ENCODE measurements at regions not wholly inside any gene's neighbourhood (a gene's known extent, or its start where the extent isn't known, plus 50 kb on each side); places are given as distances from the start of the nearest gene placed in this dataset.

DNA sequence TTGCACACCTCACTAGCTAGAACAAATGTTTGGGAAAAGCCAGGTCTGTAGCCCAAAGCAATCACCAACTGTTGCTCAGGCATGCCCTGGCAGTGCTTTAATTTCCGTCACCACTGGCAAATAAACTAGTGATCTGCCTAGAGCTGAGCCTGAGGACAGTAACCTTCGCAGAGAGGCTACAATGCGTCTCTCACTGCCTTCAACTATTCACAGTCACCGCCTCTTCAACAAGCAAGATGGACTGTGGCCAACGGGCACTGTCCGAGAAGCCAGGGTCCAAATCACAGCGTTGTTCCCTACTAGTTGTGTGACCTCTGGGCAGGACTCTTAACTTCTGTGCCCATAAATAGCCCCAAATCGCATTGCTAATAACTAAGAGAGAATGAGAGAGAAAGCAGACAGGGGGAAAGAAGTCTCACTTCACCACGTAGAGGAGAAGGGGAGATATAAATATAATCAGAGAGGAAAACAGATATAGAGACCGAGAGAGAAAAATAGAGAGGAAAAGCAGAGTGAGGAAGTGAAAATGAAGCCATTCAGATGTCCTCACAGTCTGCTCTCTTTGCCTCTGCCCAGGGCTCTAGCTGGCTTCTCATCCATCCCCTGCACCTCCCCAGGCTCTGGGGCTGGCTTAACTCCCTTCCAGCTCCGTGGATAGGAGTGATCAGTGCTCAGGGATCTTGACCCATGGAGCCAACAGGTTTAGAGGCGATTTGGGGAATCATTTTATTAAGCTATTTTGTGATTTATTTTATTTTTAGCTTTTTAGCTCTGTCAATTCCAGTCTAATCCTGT is 157.9 kb downstream of the ZDHHC21 start:
- ChIA-PET POLR2A (ENCODE audit: low non-redundant PET) (no interaction called here), CTCF (no interaction called here)
- no peak for DNase-seq (ENCODE audit: low spot score)
- H3K27ac ChIP-seq, result no peak overlapping the region
- TF ChIP-seq CTCF (conservative IDR thresholded peaks at IDR 0.05; ENCODE audit: low read depth), result no peak

- POLR2A ChIA-PET (ENCODE audit: low non-redundant PET), result no interaction called here
- CTCF ChIA-PET, result no interaction called here
- H3K27ac ChIP-seq, result no peak overlapping the region
- no peak for DNase-seq (ENCODE audit: low spot score)
- no peak for TF ChIP-seq CTCF (conservative IDR thresholded peaks at IDR 0.05; ENCODE audit: low read depth)
Observed at GRCh38 chr9:14533867-14534640, 159.2 kb downstream of the ZDHHC21 start.

DNA sequence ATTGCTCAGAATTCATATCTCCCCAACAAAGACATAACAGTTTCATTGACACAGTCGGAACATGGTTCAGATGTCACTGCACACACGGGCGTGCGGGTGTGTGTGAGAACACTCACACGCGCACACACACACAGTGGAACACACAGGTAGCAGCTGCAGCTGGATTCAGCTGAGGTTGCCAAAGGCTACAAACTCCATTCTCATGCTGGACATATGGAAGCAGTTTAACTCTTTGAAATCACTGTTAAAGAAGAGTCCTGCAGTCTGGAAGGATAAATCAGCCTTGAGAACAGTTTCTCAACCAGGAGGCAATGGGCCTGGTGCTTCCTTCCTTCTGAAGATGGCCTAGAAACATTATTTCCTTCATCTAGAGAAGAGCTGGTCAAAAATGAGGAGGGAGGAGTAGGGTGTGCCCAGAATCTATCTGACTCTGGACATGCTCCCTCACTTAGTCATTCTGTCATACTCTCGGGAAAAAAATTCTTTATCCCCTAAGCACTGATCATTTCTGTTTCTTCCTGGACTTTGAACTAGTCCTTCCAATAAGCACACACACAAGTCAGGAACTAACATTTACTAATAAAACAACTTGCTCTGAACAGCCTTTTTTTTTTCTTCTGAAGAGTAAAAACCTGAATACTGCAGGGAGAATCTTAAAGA is 160.6 kb downstream of the ZDHHC21 start:
- peak; percentile 15 for DNase-seq (ENCODE audit: low spot score)
- TF ChIP-seq CTCF (conservative IDR thresholded peaks at IDR 0.05; ENCODE audit: low read depth), result no peak
- H3K27ac ChIP-seq, result no peak overlapping the region
- ChIA-PET POLR2A (ENCODE audit: low non-redundant PET) (interaction anchor here (0.6 kb wide), 1 partner anchor 36 kb away, joined by 6 read pairs; no protein-coding TSS in a partner anchor), CTCF (interaction anchor here (0.6 kb wide), 1 partner anchor 11 kb away, joined by 3 read pairs; no protein-coding TSS in a partner anchor)

- H3K27ac ChIP-seq, result no peak overlapping the region
- CTCF ChIA-PET, result interaction anchor here (0.6 kb wide), 1 partner anchor 65 kb away, joined by 5 read pairs; no protein-coding TSS in a partner anchor
- POLR2A ChIA-PET (ENCODE audit: low non-redundant PET), result interaction anchor here (0.6 kb wide), 1 partner anchor 35 kb away, joined by 6 read pairs; no protein-coding TSS in a partner anchor
- no peak for DNase-seq (ENCODE audit: low spot score)
- TF ChIP-seq CTCF (conservative IDR thresholded peaks at IDR 0.05; ENCODE audit: low read depth), result no peak
Observed at GRCh38 chr9:14531341-14532269, 161.6 kb downstream of the ZDHHC21 start.

GRCh38 chr9:14530841-14531240 is 162.4 kb downstream of the ZDHHC21 start:
- POLR2A ChIA-PET (ENCODE audit: low non-redundant PET), result no interaction called here
- no peak overlapping the region for H3K27ac ChIP-seq
- CTCF ChIA-PET, result no interaction called here
- DNase-seq (ENCODE audit: low spot score), result no peak
- no peak for TF ChIP-seq CTCF (conservative IDR thresholded peaks at IDR 0.05; ENCODE audit: low read depth)
